CD14-positive monocyte (primary cell): ENCODE measurements at regions not wholly inside any gene's neighbourhood (a gene's known extent, or its start where the extent isn't known, plus 50 kb on each side); places are given as distances from the start of the nearest gene placed in this dataset.

ENCODE experiments used
- DNase-seq, 3 donors: peaks; one replicate each; pipeline ENCODE4 v3.0.0-alpha.2; 2011 to 2022
- H2AFZ ChIP-seq: 2 replicates; pipeline ENCODE4 v1.6.0; 2012; ENCODE audit warnings: mild to moderate bottlenecking, low read depth, low read length, inconsistent platforms; ENCODE audit not compliant: insufficient read depth, poor library complexity, severe bottlenecking
- H3K27ac ChIP-seq, 2 donors: 1 replicate in 1 of 2; 2 replicates in 1 of 2; pipeline ENCODE4 v1.5.1; 2012 to 2013; ENCODE audit warnings: low read length in 2 of 2, control low read depth in 1 of 2, inconsistent platforms in 1 of 2, low read depth in 1 of 2, mild to moderate bottlenecking in 1 of 2
- H3K27me3 ChIP-seq, 2 donors: one replicate each; pipeline versions ENCODE4 v1.6.0 to v1.6.1; 2011 to 2013; ENCODE audit warnings: low read length in 2 of 2; ENCODE audit not compliant: control insufficient read depth in 2 of 2, insufficient read depth in 2 of 2
- H3K36me3 ChIP-seq, 2 donors: replicated peaks in 1 of 2; 1 replicate in 1 of 2; 2 replicates in 1 of 2; pipeline versions ENCODE4 v1.5.1 to v1.6.1; 2012 to 2013; ENCODE audit warnings: low read length in 2 of 2, control low read depth in 1 of 2, inconsistent platforms in 1 of 2, mild to moderate bottlenecking in 1 of 2; ENCODE audit not compliant: insufficient read depth in 2 of 2, control insufficient read depth in 1 of 2
- H3K4me1 ChIP-seq, 2 donors: 1 replicate in 1 of 2; 2 replicates in 1 of 2; pipeline versions ENCODE4 v1.5.1 to v1.6.1; 2012 to 2013; ENCODE audit warnings: low read length in 2 of 2, control low read depth in 1 of 2, inconsistent platforms in 1 of 2, mild to moderate bottlenecking in 1 of 2, moderate library complexity in 1 of 2; ENCODE audit not compliant: insufficient read depth in 2 of 2, control insufficient read depth in 1 of 2
- H3K4me2 ChIP-seq: replicated peaks from 2 replicates; pipeline ENCODE3; 2012; ENCODE audit warnings: low read length, moderate library complexity, mild to moderate bottlenecking; ENCODE audit not compliant: poor library complexity, severe bottlenecking; ENCODE audit errors: extremely low read depth
- H3K4me3 ChIP-seq, 3 experiments: fragments of 200-600 bp in 1 of 3; sonication (generic) in 1 of 3; replicated peaks in 1 of 3; 1 replicate in 2 of 3; 2 replicates in 1 of 3; pipeline ENCODE4 v1.5.1; 2011 to 2013; ENCODE audit warnings: low read length in 3 of 3, mild to moderate bottlenecking in 3 of 3, control low read depth in 2 of 3, low read depth in 2 of 3, inconsistent platforms in 1 of 3, moderate library complexity in 1 of 3
- H3K79me2 ChIP-seq: 2 replicates; pipeline ENCODE4 v1.6.0; 2012; ENCODE audit warnings: mild to moderate bottlenecking, control low read depth, inconsistent platforms, low read length, moderate library complexity; ENCODE audit not compliant: insufficient read depth
- H3K9ac ChIP-seq: 2 replicates; pipeline ENCODE4 v1.6.0; 2017; ENCODE audit warnings: low read length, mild to moderate bottlenecking; ENCODE audit not compliant: insufficient read depth, poor library complexity, severe bottlenecking
- H3K9me3 ChIP-seq, 2 donors: replicated peaks in 1 of 2; 1 replicate in 1 of 2; 2 replicates in 1 of 2; pipeline versions ENCODE4 v1.5.1 to v1.6.1; 2012 to 2013; ENCODE audit warnings: low read length in 2 of 2, control low read depth in 1 of 2; ENCODE audit not compliant: control insufficient read depth in 1 of 2, insufficient read depth in 1 of 2
- H4K20me1 ChIP-seq: 2 replicates; pipeline ENCODE4 v1.6.0; 2012; ENCODE audit warnings: mild to moderate bottlenecking, low read length, control low read depth, moderate library complexity; ENCODE audit not compliant: insufficient read depth
- H3K27ac Mint-ChIP-seq, 7 donors: one replicate each; pipeline ENCODE4 v1.8.0; 2020; ENCODE audit warnings: mild to moderate bottlenecking in 7 of 7, mixed read lengths in 7 of 7, moderate library complexity in 6 of 7, inconsistent platforms in 2 of 7
- H3K27me3 Mint-ChIP-seq, 3 donors: one replicate each; pipeline ENCODE4 v1.8.0; 2021 to 2022; ENCODE audit warnings: low read depth in 3 of 3, mild to moderate bottlenecking in 3 of 3, mixed read lengths in 3 of 3, moderate library complexity in 3 of 3, inconsistent platforms in 1 of 3
- H3K36me3 Mint-ChIP-seq, 2 donors: one replicate each; pipeline ENCODE4 v1.8.0; 2020; ENCODE audit warnings: mixed read lengths in 2 of 2, inconsistent platforms in 1 of 2, mild to moderate bottlenecking in 1 of 2
- H3K4me1 Mint-ChIP-seq: one replicate; pipeline ENCODE4 v1.8.0; 2020; ENCODE audit warnings: mild to moderate bottlenecking, mixed read lengths
- H3K4me3 Mint-ChIP-seq, 2 donors: one replicate each; pipeline ENCODE4 v1.8.0; 2020; ENCODE audit warnings: mild to moderate bottlenecking in 2 of 2, mixed read lengths in 2 of 2, moderate library complexity in 1 of 2
- H3K9me3 Mint-ChIP-seq, 7 donors: one replicate each; pipeline ENCODE4 v1.8.0; 2020 to 2022; ENCODE audit warnings: mixed read lengths in 7 of 7, mild to moderate bottlenecking in 6 of 7, moderate library complexity in 6 of 7, inconsistent platforms in 2 of 7
- CTCF ChIP-seq: fragments of 200-600 bp; IDR thresholded peaks from one replicate; pipeline ENCODE4 v1.8.0; 2022; ENCODE audit warnings: antibody characterized with exemption, mild to moderate bottlenecking
- WGBS: methylation state at CpG from one replicate; pipeline ENCODE4 v1.1.5; 2013; ENCODE audit warnings: missing lambda C conversion rate; ENCODE audit not compliant: insufficient coverage; 5-methylcytosine and 5-hydroxymethylcytosine counted together
- intact Hi-C, 2 donors: fragments of 100-400 bp; cut with micrococcal nuclease; formaldehyde crosslinking; loops; one replicate each; pipeline versions ENCODE4 v1.15.0 to v1.15.1; 2023

- Histone ChIP-seq H2AFZ (no peak overlapping the region), H3K4me2 (no peak overlapping the region), H3K36me3 (no peaks in the 10 kb centered on the region), H4K20me1 (no peaks in the 10 kb centered on the region), H3K79me2 (no peaks in the 10 kb centered on the region), H3K27ac (no peak overlapping the region), H3K4me1 (no peaks in the 10 kb centered on the region), H3K9ac (no peak overlapping the region), H3K9me3 (no peaks in the 10 kb centered on the region), H3K27me3 (no peaks in the 10 kb centered on the region), H3K4me3 (no peak overlapping the region)
- no peak for DNase-seq
- no peak for TF ChIP-seq CTCF
- WGBS = no CpG with 5 or more reads among the region's 2 CpGs
- Mint-ChIP-seq H3K27me3 (no peaks in the 10 kb centered on the region), H3K4me3 (no peak overlapping the region), H3K4me1 (peaks cover 2% of the 10 kb centered on the region), H3K36me3 (no peaks in the 10 kb centered on the region), H3K9me3 (peaks cover 0 to 6% (median 3%) of the 10 kb centered on the region in 7 donors), H3K27ac (no peak overlapping the region)
- intact Hi-C loops = no loop called here
These were observed 1357.7 kb upstream of the CITED2 start for GRCh38 chr6:140732155-140732554.

- no peak overlapping the region for H3K4me3 Mint-ChIP-seq
- no peaks in the 10 kb centered on the region for H3K27me3 Mint-ChIP-seq
- Histone ChIP-seq H3K27me3 (no peaks in the 10 kb centered on the region), H3K79me2 (no peaks in the 10 kb centered on the region), H3K4me2 (no peak overlapping the region), H3K36me3 (no peaks in the 10 kb centered on the region), H3K4me3 (no peak overlapping the region), H2AFZ (no peak overlapping the region), H3K9me3 (no peaks in the 10 kb centered on the region), H4K20me1 (no peaks in the 10 kb centered on the region), H3K4me1 (no peaks in the 10 kb centered on the region), H3K27ac (no peak overlapping the region), H3K9ac (no peak overlapping the region)
- H3K4me1 Mint-ChIP-seq = peaks cover 2% of the 10 kb centered on the region
- no peaks in the 10 kb centered on the region for H3K36me3 Mint-ChIP-seq
- no peak overlapping the region for H3K27ac Mint-ChIP-seq
- no CpG with 5 or more reads among the region's 3 CpGs for WGBS
- intact Hi-C loops = no loop called here
- no peak for DNase-seq
- TF ChIP-seq CTCF = no peak
- H3K9me3 Mint-ChIP-seq = peaks cover 0 to 6% (median 3%) of the 10 kb centered on the region in 7 donors
These were observed 1357.3 kb upstream of the CITED2 start for GRCh38 chr6:140731741-140732140.
